ENCODE measurements at regions not wholly inside any gene's neighbourhood (a gene's known extent, or its start where the extent isn't known, plus 50 kb on each side); places are given as distances from the start of the nearest gene placed in this dataset.

GRCh38 chr16:82236415-82236814, 66.4 kb upstream of the MPHOSPH6 start:
- no peak for DNase-seq
- no peaks in the 10 kb centered on the region for H3K9me3 ChIP-seq
- H3K4me1 ChIP-seq (ENCODE audit: control insufficient read depth in 1 of 2, insufficient read depth in 2 of 2, low read depth in 1 of 2, low read length in 1 of 2): no peaks in the 10 kb centered on the region
- ChIA-PET CTCF (interaction anchor here (1.3 to 2.8 kb wide), 2 partner anchors 27 to 296 kb away, joined by 3 to 7 read pairs; no protein-coding TSS in a partner anchor), POLR2A (no interaction called here)
- H3K9me2 ChIP-seq: no peaks in the 10 kb centered on the region
- no peak overlapping the region for H3K9ac ChIP-seq
- no peaks in the 10 kb centered on the region for H3K79me2 ChIP-seq (ENCODE audit: insufficient read depth)
- TF ChIP-seq MXI1 (IDR thresholded peaks at IDR 0.05; ENCODE audit: low read depth, low read length): no peak
- no peak for TF ChIP-seq ELF1 (IDR thresholded peaks at IDR 0.05)
- no peak for TF ChIP-seq GATA2 (CRISPR knock-in tag; IDR thresholded peaks at IDR 0.05)
- no peak for TF ChIP-seq TEAD4 (IDR thresholded peaks at IDR 0.05; ENCODE audit: borderline replicate concordance, insufficient read depth)
- TF ChIP-seq RFX5 (IDR thresholded peaks at IDR 0.05; ENCODE audit: low read length): no peak
- no peak for TF ChIP-seq RCOR1 (IDR thresholded peaks at IDR 0.05; ENCODE audit: low read length)
- no peak for TF ChIP-seq RXRA (IDR thresholded peaks at IDR 0.05; ENCODE audit: borderline replicate concordance, low read depth)
- TF ChIP-seq GABPA (IDR thresholded peaks at IDR 0.05; ENCODE audit: low read depth): no peak
- no peak for TF ChIP-seq RAD21 (IDR thresholded peaks at IDR 0.05; ENCODE audit: low read length)
- no peak for TF ChIP-seq JUND (IDR thresholded peaks at IDR 0.05)
- TF ChIP-seq CHD2 (IDR thresholded peaks at IDR 0.05; ENCODE audit: low read length, partially characterized antibody): no peak
- TF ChIP-seq TAF1 (IDR thresholded peaks at IDR 0.05; ENCODE audit: borderline replicate concordance, low read depth, low read length): no peak
- TF ChIP-seq PBX3 (IDR thresholded peaks at IDR 0.05): no peak
- TF ChIP-seq MAX (IDR thresholded peaks at IDR 0.05; ENCODE audit: low read depth): no peak
- TF ChIP-seq IRF3 (IDR thresholded peaks at IDR 0.05; ENCODE audit: low read depth, low read length): no peak
- TF ChIP-seq CTCF (IDR thresholded peaks at IDR 0.05): no peak
- no peak for TF ChIP-seq FOXJ3 (CRISPR knock-in tag; IDR thresholded peaks at IDR 0.05)
- no peak for TF ChIP-seq POLR2AphosphoS5 (IDR thresholded peaks at IDR 0.05; ENCODE audit: low read depth, low read length)
- TF ChIP-seq EZH2phosphoT487 (IDR thresholded peaks at IDR 0.05; ENCODE audit: borderline replicate concordance, low read depth): no peak
- TF ChIP-seq YY1 (IDR thresholded peaks at IDR 0.05; ENCODE audit: low read depth): no peak
- no peak overlapping the region for H2AFZ ChIP-seq (ENCODE audit: low read depth)
- H3K36me3 ChIP-seq (replicated peaks in 1 of 2; ENCODE audit: control insufficient read depth in 1 of 2, insufficient read depth in 2 of 2, low read length in 1 of 2): no peaks in the 10 kb centered on the region
- H3K27me3 ChIP-seq (ENCODE audit: insufficient read depth): 0 out of 2 replicates have a peak, but pooled peaks cover 3% of the 10 kb centered on the region
- no peaks in the 10 kb centered on the region for H4K20me1 ChIP-seq (ENCODE audit: insufficient read depth)
- H3K4me2 ChIP-seq: no peak overlapping the region
- WGBS (ENCODE audit: low lambda C conversion rate): 8% methylated on average over 1 of the region's 1 CpG
- no peaks in the 10 kb centered on the region for H3F3A ChIP-seq (replicated peaks; ENCODE audit: insufficient read depth)
- H3K27ac ChIP-seq (ENCODE audit: low read depth in 2 of 2, low read length in 1 of 2): no peak overlapping the region
- no peak overlapping the region for H3K4me3 ChIP-seq (ENCODE audit: low read depth in 2 of 2, low read length in 1 of 2)

All from SK-N-SH (cell line).